K562 (cell line): ENCODE measurements at regions not wholly inside any gene's neighbourhood (a gene's known extent, or its start where the extent isn't known, plus 50 kb on each side); places are given as distances from the start of the nearest gene placed in this dataset.

ENCODE experiments used
- CBX5 ChIP-seq: IDR thresholded peaks from 2 replicates; pipeline ENCODE4 v1.6.1; 2014; ENCODE audit warnings: low read depth, borderline replicate concordance
- CHD1 ChIP-seq: fragments of 200-600 bp; sonication (generic); IDR thresholded peaks from one replicate; pipeline ENCODE4 v1.6.1; 2012; ENCODE audit warnings: mild to moderate bottlenecking, moderate library complexity, low read length, inconsistent platforms
- KDM1A ChIP-seq, 2 experiments: fragments of 450-650 bp; IDR thresholded peaks; 2 replicates each; pipeline ENCODE4 v1.6.1; 2016; ENCODE audit warnings: mild to moderate bottlenecking in 2 of 2
- MAZ ChIP-seq, 2 experiments: fragments of 450-650 bp in 1 of 2; sonication (generic) in 1 of 2; formaldehyde crosslinking; IDR thresholded peaks in 1 of 2; conservative IDR thresholded peaks in 1 of 2; 2 replicates each; pipeline versions ENCODE4 v1.4.0 to v1.5.0; 2020; ENCODE audit warnings: mild to moderate bottlenecking in 1 of 2, missing genetic modification reagents in 1 of 2
- MYNN ChIP-seq, 2 experiments: sonication (generic); formaldehyde crosslinking in 1 of 2; IDR thresholded peaks; 2 replicates each; pipeline versions ENCODE4 v1.5.0 to v1.6.1; 2016 to 2020; ENCODE audit warnings: antibody characterized with exemption in 1 of 2, missing genetic modification reagents in 1 of 2
- RAD51 ChIP-seq: fragments of 450-650 bp; IDR thresholded peaks from 2 replicates; pipeline ENCODE4 v1.7.1; 2016; ENCODE audit warnings: low read depth, mild to moderate bottlenecking, borderline replicate concordance
- TCF7L2 ChIP-seq: fragments of 150-350 bp; IDR thresholded peaks from 2 replicates; pipeline ENCODE4 v1.6.1; 2016; ENCODE audit warnings: low read depth, mild to moderate bottlenecking, low read length, moderate library complexity

- no peak for TF ChIP-seq MYNN (IDR thresholded peaks at IDR 0.05)
- no peak for TF ChIP-seq MYNN (CRISPR knock-in tag; IDR thresholded peaks at IDR 0.05)
- TF ChIP-seq RAD51, result no peak
- TF ChIP-seq TCF7L2, result no peak
- no peak for TF ChIP-seq CBX5
- TF ChIP-seq CHD1, result no peak
- no peak for TF ChIP-seq MAZ (CRISPR knock-in tag; conservative IDR thresholded peaks at IDR 0.05 in 1 of 2, IDR thresholded peaks at IDR 0.05 in 1 of 2)
- TF ChIP-seq KDM1A (IDR thresholded peaks at IDR 0.05), result no peak
These were observed 343.1 kb upstream of the SEMA6D start for GRCh38 chr15:47374222-47374621.
